MM.1S (cell line): ENCODE measurements at regions not wholly inside any gene's neighbourhood (a gene's known extent, or its start where the extent isn't known, plus 50 kb on each side); places are given as distances from the start of the nearest gene placed in this dataset.

Experiments
- DNase-seq: peaks from one replicate; pipeline ENCODE4 v3.0.0-alpha.2; 2015
- H2AFZ ChIP-seq: fragments of 300-600 bp; sonication (generic); 2 replicates; pipeline ENCODE4 v1.6.0; 2016; ENCODE audit warnings: antibody characterized with exemption, low read length
- H3F3A ChIP-seq: fragments of 300-600 bp; sonication (generic); 2 replicates; pipeline ENCODE4 v1.6.1; 2016; ENCODE audit warnings: mild to moderate bottlenecking, antibody characterized with exemption, low read length, moderate library complexity, mixed read lengths; ENCODE audit not compliant: insufficient read depth
- H3K27ac ChIP-seq: fragments of 300-600 bp; sonication (generic); 2 replicates; pipeline ENCODE4 v1.5.1; 2016; ENCODE audit warnings: mild to moderate bottlenecking, low read length
- H3K27me3 ChIP-seq: fragments of 300-600 bp; sonication (generic); replicated peaks from 2 replicates; pipeline ENCODE4 v1.6.0; 2016; ENCODE audit warnings: low read length; ENCODE audit not compliant: insufficient read depth
- H3K36me3 ChIP-seq: fragments of 300-600 bp; sonication (generic); replicated peaks from 2 replicates; pipeline ENCODE4 v1.6.1; 2016; ENCODE audit warnings: mild to moderate bottlenecking, low read length, mixed read lengths; ENCODE audit not compliant: insufficient read depth
- H3K4me1 ChIP-seq: fragments of 300-600 bp; sonication (generic); 2 replicates; pipeline ENCODE4 v1.6.1; 2016; ENCODE audit warnings: low read length, mixed read lengths
- H3K4me2 ChIP-seq: fragments of 300-600 bp; sonication (generic); 2 replicates; pipeline ENCODE4 v1.6.0; 2016; ENCODE audit warnings: low read depth, low read length
- H3K4me3 ChIP-seq: fragments of 300-600 bp; sonication (generic); 2 replicates; pipeline ENCODE4 v1.5.1; 2016; ENCODE audit warnings: low read length, mixed read lengths
- H3K79me2 ChIP-seq: fragments of 300-600 bp; sonication (generic); 2 replicates; pipeline ENCODE4 v1.6.1; 2016; ENCODE audit warnings: mixed run types, low read length, mixed read lengths
- H3K9ac ChIP-seq: fragments of 300-600 bp; sonication (generic); 2 replicates; pipeline ENCODE4 v1.6.1; 2016; ENCODE audit warnings: low read length, mixed read lengths
- H3K9me2 ChIP-seq: fragments of 300-600 bp; sonication (generic); replicated peaks from 2 replicates; pipeline ENCODE4 v1.6.1; 2016; ENCODE audit warnings: mild to moderate bottlenecking, low read length, mixed read lengths; ENCODE audit not compliant: insufficient read depth
- H3K9me3 ChIP-seq: fragments of 300-600 bp; sonication (generic); replicated peaks from 2 replicates; pipeline ENCODE4 v1.6.1; 2016; ENCODE audit warnings: mild to moderate bottlenecking, low read length, mixed read lengths; ENCODE audit not compliant: insufficient read depth
- H4K20me1 ChIP-seq: fragments of 300-600 bp; sonication (generic); 2 replicates; pipeline ENCODE4 v1.6.1; 2016; ENCODE audit warnings: mild to moderate bottlenecking, low read length, moderate library complexity, mixed read lengths; ENCODE audit not compliant: insufficient read depth
- CTCF ChIP-seq: fragments of 300-600 bp; sonication (generic); IDR thresholded peaks from 2 replicates; pipeline ENCODE4 v1.5.1; 2016; ENCODE audit warnings: antibody characterized with exemption, low read length, mixed read lengths
- EZH2 ChIP-seq: fragments of 300-600 bp; sonication (generic); optimal IDR thresholded peaks from 2 replicates; pipeline ENCODE3; 2017; ENCODE audit warnings: low read depth, mild to moderate bottlenecking, antibody characterized with exemption, low read length, mixed read lengths
- EZH2phosphoT487 ChIP-seq: fragments of 300-600 bp; sonication (generic); IDR thresholded peaks from 2 replicates; pipeline ENCODE4 v1.6.1; 2018; ENCODE audit warnings: antibody characterized with exemption, low read length

GRCh38 chr13:80263745-80264513, 77.0 kb downstream of the SPRY2 start:
- H3K4me2 ChIP-seq: no peak overlapping the region
- no peak overlapping the region for H3K27ac ChIP-seq
- H2AFZ ChIP-seq: no peak overlapping the region
- no peak overlapping the region for H3K4me3 ChIP-seq
- H3K36me3 ChIP-seq: no peaks in the 10 kb centered on the region
- no peaks in the 10 kb centered on the region for H3K79me2 ChIP-seq
- no peak for TF ChIP-seq EZH2phosphoT487
- no peak for TF ChIP-seq EZH2
- TF ChIP-seq CTCF: no peak
- H3K4me1 ChIP-seq: no peaks in the 10 kb centered on the region; the same call in 1 of the 2 replicates
- peaks cover 3% of the 10 kb centered on the region; the same call in 1 of the 2 replicates for H3F3A ChIP-seq
- no peaks in the 10 kb centered on the region for H3K9me2 ChIP-seq
- no peaks in the 10 kb centered on the region for H3K27me3 ChIP-seq
- H3K9ac ChIP-seq: no peak overlapping the region
- no peak for DNase-seq
- no peaks in the 10 kb centered on the region for H4K20me1 ChIP-seq
- H3K9me3 ChIP-seq: no peaks in the 10 kb centered on the region

- Histone ChIP-seq H3K79me2 (no peaks in the 10 kb centered on the region), H3K4me1 (no peaks in the 10 kb centered on the region; the same call in 1 of the 2 replicates), H3K27me3 (no peaks in the 10 kb centered on the region), H3F3A (peaks cover 3% of the 10 kb centered on the region; the same call in 1 of the 2 replicates), H3K4me3 (no peak overlapping the region), H3K9me2 (no peaks in the 10 kb centered on the region), H3K9ac (no peak overlapping the region), H2AFZ (no peak overlapping the region), H3K4me2 (no peak overlapping the region), H3K27ac (no peak overlapping the region), H3K9me3 (no peaks in the 10 kb centered on the region), H4K20me1 (no peaks in the 10 kb centered on the region), H3K36me3 (no peaks in the 10 kb centered on the region)
- no peak for TF ChIP-seq EZH2
- no peak for TF ChIP-seq CTCF
- TF ChIP-seq EZH2phosphoT487: no peak
- no peak for DNase-seq
Measured at GRCh38 chr13:80262051-80262695, 78.8 kb downstream of the SPRY2 start.

GRCh38 chr13:80259159-80259558, 81.8 kb downstream of the SPRY2 start:
- Histone ChIP-seq H3K9me3 (no peaks in the 10 kb centered on the region), H3K36me3 (no peaks in the 10 kb centered on the region)

More at GRCh38 chr13:80259159-80259558, 81.8 kb downstream of the SPRY2 start:
- Histone ChIP-seq H3K27ac (no peak overlapping the region), H4K20me1 (no peaks in the 10 kb centered on the region), H3K27me3 (no peaks in the 10 kb centered on the region), H3K79me2 (no peaks in the 10 kb centered on the region), H3K4me3 (no peak overlapping the region), H3F3A (no peaks in the 10 kb centered on the region), H3K9ac (no peak overlapping the region), H3K9me2 (no peaks in the 10 kb centered on the region), H3K4me1 (no peaks in the 10 kb centered on the region), H2AFZ (no peak overlapping the region), H3K4me2 (no peak overlapping the region)
- peak; percentile 33 for DNase-seq
- no peak for TF ChIP-seq EZH2
- no peak for TF ChIP-seq EZH2phosphoT487
- TF ChIP-seq CTCF: no peak
